Neuronal stem cell (in vitro differentiated cells): ENCODE measurements at regions not wholly inside any gene's neighbourhood (a gene's known extent, or its start where the extent isn't known, plus 50 kb on each side); places are given as distances from the start of the nearest gene placed in this dataset.

Source experiments
- DNase-seq: peaks from one replicate; pipeline ENCODE4 v3.0.0-alpha.2; 2013; ENCODE audit warnings: low spot score
- H2AFZ ChIP-seq: one replicate; pipeline ENCODE4 v1.6.1; 2013; ENCODE audit warnings: mild to moderate bottlenecking, low read length, inconsistent platforms
- H2AK5ac ChIP-seq: 2 replicates; pipeline ENCODE4 v1.6.1; 2013; ENCODE audit warnings: low read depth, mild to moderate bottlenecking, inconsistent platforms, low read length, moderate library complexity, mixed read lengths
- H2BK120ac ChIP-seq: 2 replicates; pipeline ENCODE4 v1.6.1; 2013; ENCODE audit warnings: low read depth, mild to moderate bottlenecking, inconsistent platforms, low read length, moderate library complexity, mixed read lengths
- H2BK12ac ChIP-seq: one replicate; pipeline ENCODE4 v1.6.1; 2013; ENCODE audit warnings: low read length, inconsistent platforms
- H2BK15ac ChIP-seq: 2 replicates; pipeline ENCODE4 v1.6.1; 2013; ENCODE audit warnings: mild to moderate bottlenecking, low read length, inconsistent platforms, mixed read lengths
- H2BK5ac ChIP-seq: one replicate; pipeline ENCODE4 v1.6.1; 2013; ENCODE audit warnings: inconsistent platforms, mild to moderate bottlenecking, low read length, moderate library complexity
- H3K14ac ChIP-seq: one replicate; pipeline ENCODE4 v1.6.1; 2013; ENCODE audit warnings: low read length, inconsistent platforms
- H3K18ac ChIP-seq: 2 replicates; pipeline ENCODE4 v1.6.1; 2013; ENCODE audit warnings: low read length, inconsistent platforms
- H3K23ac ChIP-seq: 2 replicates; pipeline ENCODE4 v1.6.1; 2013; ENCODE audit warnings: low read depth, mild to moderate bottlenecking, mixed read lengths, low read length, inconsistent platforms; ENCODE audit not compliant: poor library complexity
- H3K27ac ChIP-seq: replicated peaks from 3 replicates; pipeline ENCODE4 v1.5.1; 2013; ENCODE audit warnings: low read length, inconsistent platforms
- H3K27me3 ChIP-seq, 3 experiments: 2 replicates each; pipeline ENCODE4 v1.6.1; 2013; ENCODE audit warnings: low read length in 3 of 3, mild to moderate bottlenecking in 2 of 3, inconsistent platforms in 1 of 3, low read depth in 1 of 3, mixed read lengths in 1 of 3, moderate library complexity in 1 of 3; ENCODE audit not compliant: control insufficient read depth in 3 of 3, insufficient read depth in 3 of 3
- H3K36me3 ChIP-seq, 2 donors: replicated peaks in 1 of 2; 2 replicates each; pipeline ENCODE4 v1.6.1; 2013; ENCODE audit warnings: low read length in 2 of 2; ENCODE audit not compliant: control insufficient read depth in 2 of 2, insufficient read depth in 2 of 2
- H3K4ac ChIP-seq: 2 replicates; pipeline ENCODE4 v1.6.1; 2013; ENCODE audit warnings: inconsistent platforms, mild to moderate bottlenecking, low read length, moderate library complexity
- H3K4me1 ChIP-seq, 2 donors: 1 replicate in 1 of 2; 2 replicates in 1 of 2; pipeline ENCODE4 v1.6.1; 2013; ENCODE audit warnings: low read length in 2 of 2, low read depth in 1 of 2; ENCODE audit not compliant: control insufficient read depth in 2 of 2, insufficient read depth in 1 of 2
- H3K4me2 ChIP-seq: one replicate; pipeline ENCODE4 v1.6.1; 2013; ENCODE audit warnings: mild to moderate bottlenecking, low read length, inconsistent platforms; ENCODE audit not compliant: insufficient read depth, poor library complexity, severe bottlenecking
- H3K4me3 ChIP-seq, 2 donors: 2 replicates each; pipeline ENCODE4 v1.5.1; 2013; ENCODE audit warnings: low read length in 2 of 2, mild to moderate bottlenecking in 2 of 2, inconsistent platforms in 1 of 2, moderate library complexity in 1 of 2
- H3K79me1 ChIP-seq: one replicate; pipeline ENCODE4 v1.6.1; 2013; ENCODE audit warnings: low read depth, mild to moderate bottlenecking, inconsistent platforms, low read length, moderate library complexity
- H3K9ac ChIP-seq: one replicate; pipeline ENCODE4 v1.6.1; 2013; ENCODE audit warnings: mild to moderate bottlenecking, low read depth, low read length, inconsistent platforms; ENCODE audit not compliant: poor library complexity
- H3K9me3 ChIP-seq, 2 donors: replicated peaks in 1 of 2; 2 replicates each; pipeline versions ENCODE3 to v1.6.1; 2013; ENCODE audit warnings: low read length in 2 of 2, mild to moderate bottlenecking in 2 of 2, inconsistent platforms in 1 of 2, low read depth in 1 of 2, mixed read lengths in 1 of 2, moderate library complexity in 1 of 2; ENCODE audit not compliant: control insufficient read depth in 2 of 2, insufficient read depth in 1 of 2
- H4K8ac ChIP-seq: one replicate; pipeline ENCODE4 v1.6.1; 2013; ENCODE audit warnings: low read depth, mild to moderate bottlenecking, inconsistent platforms, low read length, moderate library complexity
- H4K91ac ChIP-seq: one replicate; pipeline ENCODE4 v1.6.1; 2013; ENCODE audit warnings: low read length, low read depth, mild to moderate bottlenecking, inconsistent platforms; ENCODE audit not compliant: poor library complexity
- WGBS, 2 donors: extraction: QIAGEN DNeasy Blood & Tissue Kit; methylation state at CpG; one replicate each; pipeline ENCODE4 v1.1.7; 2013; ENCODE audit warnings: missing lambda C conversion rate in 2 of 2, mixed read lengths in 1 of 2; ENCODE audit not compliant: insufficient read length in 2 of 2, insufficient replicate concordance in 1 of 2; ENCODE audit errors: extremely low coverage in 2 of 2; 5-methylcytosine and 5-hydroxymethylcytosine counted together

DNA sequence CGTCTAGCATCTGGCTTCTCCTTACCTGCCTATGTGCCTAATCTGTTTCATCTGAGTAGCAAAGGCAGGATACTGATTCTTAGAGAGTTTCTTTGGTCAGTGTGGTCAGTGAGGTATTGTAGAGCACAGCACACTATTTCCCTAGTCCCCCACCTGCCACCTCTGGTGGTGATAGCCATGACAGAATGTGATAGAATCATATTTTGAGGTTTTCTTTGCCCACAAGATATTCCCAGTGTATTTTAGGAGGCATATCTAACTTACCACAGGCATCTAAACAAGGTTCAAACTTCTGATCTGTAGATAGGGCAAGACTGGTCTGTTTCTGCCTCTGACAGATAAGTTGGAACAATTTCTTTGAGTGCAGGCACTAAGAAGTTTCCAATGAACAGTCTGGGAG lies 188.0 kb downstream of the SOX2 start:
- H3K9ac ChIP-seq: no peak overlapping the region
- H3K23ac ChIP-seq: no peak overlapping the region
- no peaks in the 10 kb centered on the region for H3K27me3 ChIP-seq
- no peak overlapping the region for H3K18ac ChIP-seq
- no peaks in the 10 kb centered on the region for H3K4me1 ChIP-seq
- no peak overlapping the region for H2AFZ ChIP-seq
- no peak overlapping the region for H2BK120ac ChIP-seq
- WGBS, 2 donors: no CpG with 5 or more reads among the region's 1 CpG
- H3K79me1 ChIP-seq: no peaks in the 10 kb centered on the region
- H3K27ac ChIP-seq: no peak overlapping the region
- H2BK12ac ChIP-seq: no peak overlapping the region
- H3K14ac ChIP-seq: no peak overlapping the region
- no peak overlapping the region for H4K8ac ChIP-seq
- H3K4me2 ChIP-seq: no peak overlapping the region
- H3K4me3 ChIP-seq: no peak overlapping the region
- no peak overlapping the region for H2BK15ac ChIP-seq
- no peak for DNase-seq
- H2BK5ac ChIP-seq: no peak overlapping the region
- no peak overlapping the region for H4K91ac ChIP-seq
- no peaks in the 10 kb centered on the region for H3K9me3 ChIP-seq
- H3K4ac ChIP-seq: no peak overlapping the region
- no peaks in the 10 kb centered on the region for H3K36me3 ChIP-seq
- H2AK5ac ChIP-seq: no peak overlapping the region

DNA sequence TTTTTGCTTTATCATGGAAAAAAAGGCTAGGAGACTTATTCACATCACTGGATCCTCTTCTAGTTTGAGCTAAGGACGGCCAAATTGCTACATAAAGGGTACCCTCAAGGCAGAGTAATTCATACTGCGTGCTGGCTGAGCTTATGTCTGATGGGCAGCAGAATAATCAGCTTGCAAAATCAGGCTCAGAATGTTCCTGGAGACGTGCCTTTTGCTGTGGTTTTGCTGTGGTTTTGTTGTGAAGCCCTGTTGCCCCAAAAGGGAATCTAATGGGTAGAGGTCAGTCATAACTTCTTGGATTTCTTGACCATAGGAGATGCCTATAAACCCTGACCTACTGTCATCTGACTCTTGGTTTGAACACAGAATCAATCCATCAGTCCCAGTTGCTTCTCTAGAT lies 189.9 kb downstream of the SOX2 start:
- Histone ChIP-seq H3K27ac (no peak overlapping the region), H2BK5ac (no peak overlapping the region), H3K4me2 (no peak overlapping the region), H2AK5ac (no peak overlapping the region), H3K36me3 (no peaks in the 10 kb centered on the region), H4K91ac (no peak overlapping the region), H3K4ac (no peak overlapping the region), H3K27me3 (no peaks in the 10 kb centered on the region), H3K9me3 (no peaks in the 10 kb centered on the region), H2BK15ac (no peak overlapping the region), H2BK120ac (no peak overlapping the region), H3K9ac (no peak overlapping the region), H4K8ac (no peak overlapping the region), H3K14ac (no peak overlapping the region), H3K79me1 (no peaks in the 10 kb centered on the region), H3K18ac (no peak overlapping the region), H2AFZ (no peak overlapping the region), H3K23ac (no peak overlapping the region), H2BK12ac (no peak overlapping the region), H3K4me3 (no peak overlapping the region), H3K4me1 (no peaks in the 10 kb centered on the region)
- DNase-seq: no peak
- WGBS, 2 donors: no CpG with 5 or more reads among the region's 3 CpGs

GRCh38 chr3:181906338-181906737 lies 194.6 kb downstream of the SOX2 start:
- H2BK5ac ChIP-seq: no peak overlapping the region
- peaks cover 5 to 6% of the 10 kb centered on the region in 2 donors for H3K4me1 ChIP-seq
- H3K9ac ChIP-seq: no peak overlapping the region
- no peak overlapping the region for H4K91ac ChIP-seq
- no peaks in the 10 kb centered on the region for H3K9me3 ChIP-seq
- no peak overlapping the region for H3K4me2 ChIP-seq
- no peak overlapping the region for H3K14ac ChIP-seq
- no peak overlapping the region for H3K27ac ChIP-seq
- H2AFZ ChIP-seq: no peak overlapping the region
- no peaks in the 10 kb centered on the region for H3K79me1 ChIP-seq
- no CpG with 5 or more reads among the region's 3 CpGs for WGBS, 2 donors
- H2AK5ac ChIP-seq: no peak overlapping the region
- no peak overlapping the region for H4K8ac ChIP-seq
- no peaks in the 10 kb centered on the region for H3K27me3 ChIP-seq
- H3K4me3 ChIP-seq: no peak overlapping the region
- H2BK15ac ChIP-seq: no peak overlapping the region
- H3K18ac ChIP-seq: no peak overlapping the region
- no peak overlapping the region for H2BK120ac ChIP-seq
- no peak overlapping the region for H3K23ac ChIP-seq
- no peaks in the 10 kb centered on the region for H3K36me3 ChIP-seq
- H3K4ac ChIP-seq: no peak overlapping the region
- no peak overlapping the region for H2BK12ac ChIP-seq
- no peak for DNase-seq

DNA sequence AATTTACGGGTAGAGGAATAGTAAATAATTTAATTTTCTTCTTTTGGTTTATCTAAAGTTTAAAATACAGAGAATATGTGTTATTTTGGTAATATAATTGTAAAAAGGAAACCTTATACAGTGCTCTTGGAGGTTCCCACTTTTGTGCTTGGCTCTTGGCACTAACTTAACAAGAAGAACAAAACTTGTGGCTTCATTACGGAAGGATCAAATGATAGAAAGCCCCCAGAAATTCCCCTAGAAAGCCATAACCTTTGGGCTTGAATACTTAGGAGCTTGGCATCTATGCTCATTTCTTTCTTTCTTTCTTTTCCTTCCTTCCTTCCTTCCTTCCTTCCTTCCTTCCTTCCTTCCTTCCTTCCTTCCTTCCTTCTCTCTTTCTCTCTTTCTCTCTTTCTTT lies 197.5 kb downstream of the SOX2 start:
- H2AFZ ChIP-seq: no peak overlapping the region

More for the DNA sequence above, 197.5 kb downstream of the SOX2 start:
- no peak overlapping the region for H3K4me3 ChIP-seq
- H3K4me1 ChIP-seq: peaks cover 5 to 6% of the 10 kb centered on the region in 2 donors
- WGBS, 2 donors: 100% methylated on average over 1 of the region's 2 CpGs; no CpG with 5 or more reads in 1 of the 2 donors
- no peaks in the 10 kb centered on the region for H3K27me3 ChIP-seq
- H3K27ac ChIP-seq: no peak overlapping the region
- H3K23ac ChIP-seq: no peak overlapping the region
- H2BK5ac ChIP-seq: no peak overlapping the region
- no peak for DNase-seq
- no peak overlapping the region for H3K4me2 ChIP-seq
- H3K4ac ChIP-seq: no peak overlapping the region
- H3K9ac ChIP-seq: no peak overlapping the region
- no peak overlapping the region for H3K18ac ChIP-seq
- H2BK12ac ChIP-seq: no peak overlapping the region
- no peaks in the 10 kb centered on the region for H3K79me1 ChIP-seq
- H4K8ac ChIP-seq: no peak overlapping the region
- H4K91ac ChIP-seq: no peak overlapping the region
- no peaks in the 10 kb centered on the region for H3K36me3 ChIP-seq
- no peaks in the 10 kb centered on the region for H3K9me3 ChIP-seq
- H2BK120ac ChIP-seq: no peak overlapping the region
- no peak overlapping the region for H2BK15ac ChIP-seq
- H3K14ac ChIP-seq: no peak overlapping the region
- no peak overlapping the region for H2AK5ac ChIP-seq
